GM23338 (cell line): ENCODE measurements at regions not wholly inside any gene's neighbourhood (a gene's known extent, or its start where the extent isn't known, plus 50 kb on each side); places are given as distances from the start of the nearest gene placed in this dataset.

Experiments used
- ATAC-seq: fragments of 200-7000 bp; cut with Tn5 transposase; 3 replicates; pipeline ENCODE4 v1.9.1; 2020
- DNase-seq: peaks from one replicate; pipeline ENCODE4 v3.0.0-alpha.2; 2015; ENCODE audit warnings: low spot score
- H2AFZ ChIP-seq: fragments of 200-600 bp; sonication (generic); 2 replicates; pipeline ENCODE4 v1.8.0; 2016; ENCODE audit warnings: antibody characterized with exemption, mild to moderate bottlenecking, moderate library complexity
- H3F3A ChIP-seq: fragments of 200-600 bp; sonication (generic); replicated peaks from 2 replicates; pipeline ENCODE4 v1.8.0; 2017; ENCODE audit warnings: antibody characterized with exemption, mixed run types, low read depth
- H3K27ac ChIP-seq: fragments of 200-600 bp; sonication (generic); 2 replicates; pipeline ENCODE4 v1.6.1; 2016; ENCODE audit warnings: low read depth
- H3K27me3 ChIP-seq: fragments of 200-600 bp; sonication (generic); 2 replicates; pipeline ENCODE4 v1.8.0; 2016; ENCODE audit warnings: mild to moderate bottlenecking, mixed run types, moderate library complexity; ENCODE audit not compliant: insufficient read depth
- H3K36me3 ChIP-seq: fragments of 200-600 bp; sonication (generic); 2 replicates; pipeline ENCODE4 v1.8.0; 2016; ENCODE audit warnings: mild to moderate bottlenecking; ENCODE audit not compliant: insufficient read depth
- H3K4me1 ChIP-seq: fragments of 200-600 bp; sonication (generic); 2 replicates; pipeline ENCODE4 v1.8.0; 2016; ENCODE audit warnings: mild to moderate bottlenecking, moderate library complexity; ENCODE audit not compliant: insufficient read depth
- H3K4me2 ChIP-seq: fragments of 200-600 bp; sonication (generic); 2 replicates; pipeline ENCODE4 v1.7.1; 2017; ENCODE audit warnings: mixed run types
- H3K4me3 ChIP-seq: fragments of 200-600 bp; sonication (generic); 2 replicates; pipeline ENCODE4 v1.6.1; 2016; ENCODE audit warnings: mixed run types
- H3K79me2 ChIP-seq: fragments of 200-600 bp; sonication (generic); replicated peaks from 2 replicates; pipeline ENCODE4 v1.8.0; 2017; ENCODE audit warnings: mild to moderate bottlenecking; ENCODE audit not compliant: insufficient read depth
- H3K9me2 ChIP-seq: fragments of 200-600 bp; sonication (generic); 2 replicates; pipeline ENCODE4 v1.8.0; 2017; ENCODE audit not compliant: insufficient read depth
- H4K20me1 ChIP-seq: fragments of 200-600 bp; sonication (generic); replicated peaks from 2 replicates; pipeline ENCODE4 v1.8.0; 2017; ENCODE audit warnings: mild to moderate bottlenecking; ENCODE audit not compliant: insufficient read depth
- H3K27ac Mint-ChIP-seq: 2 replicates; pipeline ENCODE4 v1.8.0; 2020; ENCODE audit warnings: inconsistent platforms, mild to moderate bottlenecking, moderate library complexity, mixed read lengths
- H3K27me3 Mint-ChIP-seq: 3 replicates; pipeline ENCODE4 v1.8.0; 2022; ENCODE audit warnings: low read depth, mild to moderate bottlenecking, moderate library complexity, mixed read lengths, inconsistent platforms; ENCODE audit not compliant: insufficient read depth, poor library complexity
- H3K36me3 Mint-ChIP-seq: 3 replicates; pipeline ENCODE4 v1.8.0; 2021; ENCODE audit warnings: low read depth, mild to moderate bottlenecking, inconsistent platforms, moderate library complexity, mixed read lengths
- H3K4me1 Mint-ChIP-seq: 3 replicates; pipeline ENCODE4 v1.8.0; 2020; ENCODE audit warnings: mild to moderate bottlenecking, inconsistent platforms, mixed read lengths
- H3K4me3 Mint-ChIP-seq: 3 replicates; pipeline ENCODE4 v1.8.0; 2021; ENCODE audit warnings: moderate library complexity, mild to moderate bottlenecking, inconsistent platforms, mixed read lengths
- H3K9me3 Mint-ChIP-seq: 3 replicates; pipeline ENCODE4 v1.8.0; 2020; ENCODE audit warnings: moderate library complexity, mild to moderate bottlenecking, inconsistent platforms, mixed read lengths
- CREB1 ChIP-seq: fragments of 250-450 bp; sonication (Bioruptor Pico); IDR thresholded peaks from 2 replicates; pipeline ENCODE4 v1.5.0; 2020; ENCODE audit warnings: low read depth, mild to moderate bottlenecking, moderate library complexity
- EZH2 ChIP-seq: fragments of 200-600 bp; sonication (generic); IDR thresholded peaks from one replicate; pipeline ENCODE4 v1.8.0; 2017; ENCODE audit warnings: antibody characterized with exemption, mild to moderate bottlenecking, low read depth; ENCODE audit not compliant: unreplicated experiment
- EZH2phosphoT487 ChIP-seq: fragments of 200-600 bp; sonication (generic); IDR thresholded peaks from one replicate; pipeline ENCODE4 v1.8.1; 2018; ENCODE audit warnings: antibody characterized with exemption; ENCODE audit not compliant: unreplicated experiment
- JUNB ChIP-seq: IDR thresholded peaks from one replicate; pipeline ENCODE4 v1.6.1; 2016; ENCODE audit warnings: antibody characterized with exemption; ENCODE audit not compliant: unreplicated experiment
- NANOG ChIP-seq: IDR thresholded peaks from 2 replicates; pipeline ENCODE4 v1.6.1; 2016; ENCODE audit warnings: antibody characterized with exemption, borderline replicate concordance
- POLR2AphosphoS5 ChIP-seq: IDR thresholded peaks from 2 replicates; pipeline ENCODE4 v1.6.1; 2016; ENCODE audit warnings: antibody characterized with exemption, low read depth
- STAT1 ChIP-seq: IDR thresholded peaks from one replicate; pipeline ENCODE4 v1.6.1; 2016; ENCODE audit warnings: antibody characterized with exemption; ENCODE audit not compliant: unreplicated experiment
- ZNF114 ChIP-seq: fragments of 250-450 bp; sonication (Bioruptor Pico); IDR thresholded peaks from 2 replicates; pipeline ENCODE4 v1.5.0; 2020; ENCODE audit warnings: mild to moderate bottlenecking, moderate library complexity
- ZNF331 ChIP-seq: fragments of 250-450 bp; sonication (Bioruptor Pico); IDR thresholded peaks from 2 replicates; pipeline ENCODE4 v1.5.0; 2020; ENCODE audit warnings: low read depth, mild to moderate bottlenecking, moderate library complexity
- TF ChIP-seq, protein P1 (sequence below): IDR thresholded peaks from one replicate; pipeline ENCODE4 v1.6.1; 2018; ENCODE audit warnings: antibody characterized with exemption; ENCODE audit not compliant: unreplicated experiment
- TF ChIP-seq, protein P2 (sequence below), 2 experiments: fragments of 200-600 bp in 1 of 2; sonication (generic) in 1 of 2; conservative IDR thresholded peaks; 2 replicates each; pipeline versions ENCODE4 v1.5.1 to v1.6.1; 2016 to 2017; ENCODE audit warnings: antibody characterized with exemption in 2 of 2, low read depth in 2 of 2, mild to moderate bottlenecking in 2 of 2, moderate library complexity in 1 of 2
- TF ChIP-seq, protein P3 (sequence below): IDR thresholded peaks from 2 replicates; pipeline ENCODE4 v1.6.1; 2016; ENCODE audit warnings: antibody characterized with exemption
- TF ChIP-seq, protein P4 (sequence below): fragments of 250-450 bp; sonication (Bioruptor Pico); IDR thresholded peaks from 2 replicates; pipeline ENCODE4 v1.5.0; 2020; ENCODE audit warnings: mild to moderate bottlenecking, moderate library complexity

DNA sequence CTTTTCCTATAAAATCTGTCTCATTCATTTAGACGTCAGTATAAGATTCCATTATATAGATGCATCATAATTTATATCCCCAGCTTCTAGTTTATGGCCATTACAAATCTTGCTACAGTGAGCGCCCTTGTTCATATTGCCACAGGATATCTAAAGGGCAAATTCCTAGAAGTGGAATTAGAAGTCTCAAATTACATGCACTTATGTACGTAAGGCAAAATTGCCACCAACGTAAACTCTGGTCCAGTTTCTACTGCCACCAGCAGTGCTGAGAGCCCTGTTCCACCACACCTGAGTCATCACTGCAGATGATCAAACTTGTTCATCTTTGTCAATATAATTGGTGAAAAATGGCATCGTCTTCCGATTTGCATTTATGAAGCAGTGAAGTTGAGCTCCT is 90.9 kb upstream of the ID2 start:
- H3K36me3 Mint-ChIP-seq: no peaks in the 10 kb centered on the region
- Histone ChIP-seq H3K4me3 (no peak overlapping the region), H3K27ac (no peak overlapping the region), H3K9me2 (no peaks in the 10 kb centered on the region), H3K4me1 (peaks cover 3% of the 10 kb centered on the region; the same call in 1 of the 2 replicates), H3K36me3 (no peaks in the 10 kb centered on the region), H3F3A (no peaks in the 10 kb centered on the region), H3K79me2 (no peaks in the 10 kb centered on the region), H2AFZ (no peak overlapping the region), H4K20me1 (no peaks in the 10 kb centered on the region), H3K4me2 (no peak overlapping the region), H3K27me3 (no peaks in the 10 kb centered on the region)
- ATAC-seq (no peak), DNase-seq (no peak)
- peaks cover 4% of the 10 kb centered on the region for H3K27me3 Mint-ChIP-seq
- peaks cover 4% of the 10 kb centered on the region; the same call in 2 of the 3 replicates for H3K4me1 Mint-ChIP-seq
- H3K9me3 Mint-ChIP-seq: no peaks in the 10 kb centered on the region
- H3K27ac Mint-ChIP-seq: no peak overlapping the region
- TF ChIP-seq, protein P1, sequence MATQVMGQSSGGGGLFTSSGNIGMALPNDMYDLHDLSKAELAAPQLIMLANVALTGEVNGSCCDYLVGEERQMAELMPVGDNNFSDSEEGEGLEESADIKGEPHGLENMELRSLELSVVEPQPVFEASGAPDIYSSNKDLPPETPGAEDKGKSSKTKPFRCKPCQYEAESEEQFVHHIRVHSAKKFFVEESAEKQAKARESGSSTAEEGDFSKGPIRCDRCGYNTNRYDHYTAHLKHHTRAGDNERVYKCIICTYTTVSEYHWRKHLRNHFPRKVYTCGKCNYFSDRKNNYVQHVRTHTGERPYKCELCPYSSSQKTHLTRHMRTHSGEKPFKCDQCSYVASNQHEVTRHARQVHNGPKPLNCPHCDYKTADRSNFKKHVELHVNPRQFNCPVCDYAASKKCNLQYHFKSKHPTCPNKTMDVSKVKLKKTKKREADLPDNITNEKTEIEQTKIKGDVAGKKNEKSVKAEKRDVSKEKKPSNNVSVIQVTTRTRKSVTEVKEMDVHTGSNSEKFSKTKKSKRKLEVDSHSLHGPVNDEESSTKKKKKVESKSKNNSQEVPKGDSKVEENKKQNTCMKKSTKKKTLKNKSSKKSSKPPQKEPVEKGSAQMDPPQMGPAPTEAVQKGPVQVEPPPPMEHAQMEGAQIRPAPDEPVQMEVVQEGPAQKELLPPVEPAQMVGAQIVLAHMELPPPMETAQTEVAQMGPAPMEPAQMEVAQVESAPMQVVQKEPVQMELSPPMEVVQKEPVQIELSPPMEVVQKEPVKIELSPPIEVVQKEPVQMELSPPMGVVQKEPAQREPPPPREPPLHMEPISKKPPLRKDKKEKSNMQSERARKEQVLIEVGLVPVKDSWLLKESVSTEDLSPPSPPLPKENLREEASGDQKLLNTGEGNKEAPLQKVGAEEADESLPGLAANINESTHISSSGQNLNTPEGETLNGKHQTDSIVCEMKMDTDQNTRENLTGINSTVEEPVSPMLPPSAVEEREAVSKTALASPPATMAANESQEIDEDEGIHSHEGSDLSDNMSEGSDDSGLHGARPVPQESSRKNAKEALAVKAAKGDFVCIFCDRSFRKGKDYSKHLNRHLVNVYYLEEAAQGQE: no peak
- TF ChIP-seq NANOG (no peak), CREB1 (CRISPR knock-in tag) (no peak), EZH2phosphoT487 (no peak), EZH2 (no peak), POLR2AphosphoS5 (no peak), STAT1 (no peak), ZNF114 (no peak), JUNB (no peak), ZNF331 (CRISPR knock-in tag) (no peak)
- TF ChIP-seq, protein P2, sequence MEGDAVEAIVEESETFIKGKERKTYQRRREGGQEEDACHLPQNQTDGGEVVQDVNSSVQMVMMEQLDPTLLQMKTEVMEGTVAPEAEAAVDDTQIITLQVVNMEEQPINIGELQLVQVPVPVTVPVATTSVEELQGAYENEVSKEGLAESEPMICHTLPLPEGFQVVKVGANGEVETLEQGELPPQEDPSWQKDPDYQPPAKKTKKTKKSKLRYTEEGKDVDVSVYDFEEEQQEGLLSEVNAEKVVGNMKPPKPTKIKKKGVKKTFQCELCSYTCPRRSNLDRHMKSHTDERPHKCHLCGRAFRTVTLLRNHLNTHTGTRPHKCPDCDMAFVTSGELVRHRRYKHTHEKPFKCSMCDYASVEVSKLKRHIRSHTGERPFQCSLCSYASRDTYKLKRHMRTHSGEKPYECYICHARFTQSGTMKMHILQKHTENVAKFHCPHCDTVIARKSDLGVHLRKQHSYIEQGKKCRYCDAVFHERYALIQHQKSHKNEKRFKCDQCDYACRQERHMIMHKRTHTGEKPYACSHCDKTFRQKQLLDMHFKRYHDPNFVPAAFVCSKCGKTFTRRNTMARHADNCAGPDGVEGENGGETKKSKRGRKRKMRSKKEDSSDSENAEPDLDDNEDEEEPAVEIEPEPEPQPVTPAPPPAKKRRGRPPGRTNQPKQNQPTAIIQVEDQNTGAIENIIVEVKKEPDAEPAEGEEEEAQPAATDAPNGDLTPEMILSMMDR (conservative IDR thresholded peaks at IDR 0.05; ENCODE audit: low read depth in 2 of 2): no peak
- TF ChIP-seq, protein P3, sequence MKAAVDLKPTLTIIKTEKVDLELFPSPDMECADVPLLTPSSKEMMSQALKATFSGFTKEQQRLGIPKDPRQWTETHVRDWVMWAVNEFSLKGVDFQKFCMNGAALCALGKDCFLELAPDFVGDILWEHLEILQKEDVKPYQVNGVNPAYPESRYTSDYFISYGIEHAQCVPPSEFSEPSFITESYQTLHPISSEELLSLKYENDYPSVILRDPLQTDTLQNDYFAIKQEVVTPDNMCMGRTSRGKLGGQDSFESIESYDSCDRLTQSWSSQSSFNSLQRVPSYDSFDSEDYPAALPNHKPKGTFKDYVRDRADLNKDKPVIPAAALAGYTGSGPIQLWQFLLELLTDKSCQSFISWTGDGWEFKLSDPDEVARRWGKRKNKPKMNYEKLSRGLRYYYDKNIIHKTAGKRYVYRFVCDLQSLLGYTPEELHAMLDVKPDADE: no peak
- TF ChIP-seq, protein P4, sequence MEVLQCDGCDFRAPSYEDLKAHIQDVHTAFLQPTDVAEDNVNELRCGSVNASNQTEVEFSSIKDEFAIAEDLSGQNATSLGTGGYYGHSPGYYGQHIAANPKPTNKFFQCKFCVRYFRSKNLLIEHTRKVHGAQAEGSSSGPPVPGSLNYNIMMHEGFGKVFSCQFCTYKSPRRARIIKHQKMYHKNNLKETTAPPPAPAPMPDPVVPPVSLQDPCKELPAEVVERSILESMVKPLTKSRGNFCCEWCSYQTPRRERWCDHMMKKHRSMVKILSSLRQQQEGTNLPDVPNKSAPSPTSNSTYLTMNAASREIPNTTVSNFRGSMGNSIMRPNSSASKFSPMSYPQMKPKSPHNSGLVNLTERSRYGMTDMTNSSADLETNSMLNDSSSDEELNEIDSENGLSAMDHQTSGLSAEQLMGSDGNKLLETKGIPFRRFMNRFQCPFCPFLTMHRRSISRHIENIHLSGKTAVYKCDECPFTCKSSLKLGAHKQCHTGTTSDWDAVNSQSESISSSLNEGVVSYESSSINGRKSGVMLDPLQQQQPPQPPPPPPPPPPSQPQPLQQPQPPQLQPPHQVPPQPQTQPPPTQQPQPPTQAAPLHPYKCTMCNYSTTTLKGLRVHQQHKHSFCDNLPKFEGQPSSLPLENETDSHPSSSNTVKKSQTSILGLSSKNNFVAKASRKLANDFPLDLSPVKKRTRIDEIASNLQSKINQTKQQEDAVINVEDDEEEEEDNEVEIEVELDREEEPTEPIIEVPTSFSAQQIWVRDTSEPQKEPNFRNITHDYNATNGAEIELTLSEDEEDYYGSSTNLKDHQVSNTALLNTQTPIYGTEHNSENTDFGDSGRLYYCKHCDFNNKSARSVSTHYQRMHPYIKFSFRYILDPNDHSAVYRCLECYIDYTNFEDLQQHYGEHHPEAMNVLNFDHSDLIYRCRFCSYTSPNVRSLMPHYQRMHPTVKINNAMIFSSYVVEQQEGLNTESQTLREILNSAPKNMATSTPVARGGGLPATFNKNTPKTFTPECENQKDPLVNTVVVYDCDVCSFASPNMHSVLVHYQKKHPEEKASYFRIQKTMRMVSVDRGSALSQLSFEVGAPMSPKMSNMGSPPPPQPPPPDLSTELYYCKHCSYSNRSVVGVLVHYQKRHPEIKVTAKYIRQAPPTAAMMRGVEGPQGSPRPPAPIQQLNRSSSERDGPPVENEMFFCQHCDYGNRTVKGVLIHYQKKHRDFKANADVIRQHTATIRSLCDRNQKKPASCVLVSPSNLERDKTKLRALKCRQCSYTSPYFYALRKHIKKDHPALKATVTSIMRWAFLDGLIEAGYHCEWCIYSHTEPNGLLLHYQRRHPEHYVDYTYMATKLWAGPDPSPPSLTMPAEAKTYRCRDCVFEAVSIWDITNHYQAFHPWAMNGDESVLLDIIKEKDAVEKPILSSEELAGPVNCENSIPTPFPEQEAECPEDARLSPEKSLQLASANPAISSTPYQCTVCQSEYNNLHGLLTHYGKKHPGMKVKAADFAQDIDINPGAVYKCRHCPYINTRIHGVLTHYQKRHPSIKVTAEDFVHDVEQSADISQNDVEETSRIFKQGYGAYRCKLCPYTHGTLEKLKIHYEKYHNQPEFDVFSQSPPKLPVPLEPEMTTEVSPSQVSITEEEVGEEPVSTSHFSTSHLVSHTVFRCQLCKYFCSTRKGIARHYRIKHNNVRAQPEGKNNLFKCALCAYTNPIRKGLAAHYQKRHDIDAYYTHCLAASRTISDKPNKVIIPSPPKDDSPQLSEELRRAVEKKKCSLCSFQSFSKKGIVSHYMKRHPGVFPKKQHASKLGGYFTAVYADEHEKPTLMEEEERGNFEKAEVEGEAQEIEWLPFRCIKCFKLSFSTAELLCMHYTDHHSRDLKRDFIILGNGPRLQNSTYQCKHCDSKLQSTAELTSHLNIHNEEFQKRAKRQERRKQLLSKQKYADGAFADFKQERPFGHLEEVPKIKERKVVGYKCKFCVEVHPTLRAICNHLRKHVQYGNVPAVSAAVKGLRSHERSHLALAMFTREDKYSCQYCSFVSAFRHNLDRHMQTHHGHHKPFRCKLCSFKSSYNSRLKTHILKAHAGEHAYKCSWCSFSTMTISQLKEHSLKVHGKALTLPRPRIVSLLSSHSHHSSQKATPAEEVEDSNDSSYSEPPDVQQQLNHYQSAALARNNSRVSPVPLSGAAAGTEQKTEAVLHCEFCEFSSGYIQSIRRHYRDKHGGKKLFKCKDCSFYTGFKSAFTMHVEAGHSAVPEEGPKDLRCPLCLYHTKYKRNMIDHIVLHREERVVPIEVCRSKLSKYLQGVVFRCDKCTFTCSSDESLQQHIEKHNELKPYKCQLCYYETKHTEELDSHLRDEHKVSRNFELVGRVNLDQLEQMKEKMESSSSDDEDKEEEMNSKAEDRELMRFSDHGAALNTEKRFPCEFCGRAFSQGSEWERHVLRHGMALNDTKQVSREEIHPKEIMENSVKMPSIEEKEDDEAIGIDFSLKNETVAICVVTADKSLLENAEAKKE (CRISPR knock-in tag): no peak
- H3K4me3 Mint-ChIP-seq: no peak overlapping the region
